ENCODE measurements at regions not wholly inside any gene's neighbourhood (a gene's known extent, or its start where the extent isn't known, plus 50 kb on each side); places are given as distances from the start of the nearest gene placed in this dataset.

- POLR2A ChIA-PET = no interaction called here
- no peak for DNase-seq (ENCODE audit: low read depth, low spot score)
- TF ChIP-seq CTCF (IDR thresholded peaks at IDR 0.05; ENCODE audit: low read depth, low read length) = no peak
- CTCF ChIA-PET = no interaction called here
- no peaks in the 10 kb centered on the region for H3K27me3 ChIP-seq (ENCODE audit: control insufficient read depth, insufficient read depth, low read length)
- H3K27ac ChIP-seq (ENCODE audit: low read depth, low read length) = no peak overlapping the region
- no peak overlapping the region for H3K4me3 ChIP-seq (ENCODE audit: low read depth, low read length)
- no peaks in the 10 kb centered on the region; the same call in 1 of the 2 replicates for H3K9me3 ChIP-seq (ENCODE audit: control insufficient read depth, insufficient read depth, low read length)
Observed at GRCh38 chr5:51731421-51732029, 348.3 kb downstream of the ISL1 start.

GRCh38 chr5:51732304-51732703 lies 349.1 kb downstream of the ISL1 start:
- CTCF ChIA-PET = no interaction called here

GRCh38 chr5:51734677-51735076 lies 351.4 kb downstream of the ISL1 start:
- ChIA-PET POLR2A (no interaction called here), CTCF (no interaction called here)
- Histone ChIP-seq H3K4me3 (ENCODE audit: low read depth, low read length) (no peak overlapping the region), H3K27me3 (ENCODE audit: control insufficient read depth, insufficient read depth, low read length) (no peaks in the 10 kb centered on the region), H3K9me3 (ENCODE audit: control insufficient read depth, insufficient read depth, low read length) (no peaks in the 10 kb centered on the region), H3K27ac (ENCODE audit: low read depth, low read length) (no peak overlapping the region)
- no peak for TF ChIP-seq CTCF (IDR thresholded peaks at IDR 0.05; ENCODE audit: low read depth, low read length)
- no peak for DNase-seq (ENCODE audit: low read depth, low spot score)

More at GRCh38 chr5:51732304-51732703, 349.1 kb downstream of the ISL1 start:
- POLR2A ChIA-PET = no interaction called here
- Histone ChIP-seq H3K27me3 (ENCODE audit: control insufficient read depth, insufficient read depth, low read length) (no peaks in the 10 kb centered on the region), H3K27ac (ENCODE audit: low read depth, low read length) (no peak overlapping the region), H3K4me3 (ENCODE audit: low read depth, low read length) (no peak overlapping the region), H3K9me3 (ENCODE audit: control insufficient read depth, insufficient read depth, low read length) (no peaks in the 10 kb centered on the region)
- TF ChIP-seq CTCF (IDR thresholded peaks at IDR 0.05; ENCODE audit: low read depth, low read length) = no peak
- no peak for DNase-seq (ENCODE audit: low read depth, low spot score)

DNA sequence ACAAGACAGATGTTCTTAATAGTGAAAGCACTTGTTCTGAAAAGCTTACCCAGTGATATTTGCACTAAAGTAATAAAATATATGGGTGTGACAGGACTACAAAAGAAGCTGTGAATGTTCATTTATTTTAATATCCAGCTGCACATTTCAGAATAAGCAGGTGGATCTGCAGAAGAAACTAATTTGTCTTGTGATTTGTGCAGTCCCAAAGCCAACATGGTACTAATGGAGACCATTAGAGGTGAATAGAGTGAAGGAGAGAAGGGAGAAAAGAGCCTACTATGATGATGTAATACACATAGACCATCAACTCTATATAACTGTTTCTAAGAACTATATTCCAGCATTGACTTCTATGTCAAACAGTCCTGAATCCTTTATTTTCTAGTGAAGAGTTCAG lies 362.8 kb downstream of the ISL1 start:
- ChIA-PET CTCF (no interaction called here), POLR2A (no interaction called here)
- TF ChIP-seq CTCF (IDR thresholded peaks at IDR 0.05; ENCODE audit: low read depth, low read length) = no peak
- Histone ChIP-seq H3K9me3 (ENCODE audit: control insufficient read depth, insufficient read depth, low read length) (peaks cover 7% of the 10 kb centered on the region; the same call in 1 of the 2 replicates), H3K27ac (ENCODE audit: low read depth, low read length) (no peak overlapping the region), H3K27me3 (ENCODE audit: control insufficient read depth, insufficient read depth, low read length) (no peaks in the 10 kb centered on the region), H3K4me3 (ENCODE audit: low read depth, low read length) (no peak overlapping the region)
- DNase-seq (ENCODE audit: low read depth, low spot score) = no peak

DNA sequence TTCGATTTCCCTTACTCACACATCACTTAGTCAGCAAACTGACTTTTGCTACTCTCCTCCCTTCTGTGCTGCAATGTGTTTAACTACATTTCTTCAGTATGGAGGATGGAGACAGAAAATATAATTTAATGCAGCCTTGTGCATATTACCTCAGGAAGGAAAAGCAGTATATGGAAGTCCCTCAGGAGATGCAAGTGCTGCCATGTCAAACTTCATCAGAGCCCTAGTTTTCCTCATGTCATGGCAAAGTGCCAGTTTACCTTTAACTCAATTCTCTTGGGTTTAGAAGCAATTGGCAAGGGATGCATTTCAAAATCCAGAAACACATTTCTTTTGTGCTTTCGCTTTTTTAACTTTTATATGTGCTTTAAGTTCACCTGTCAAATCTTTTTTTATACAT lies 365.4 kb downstream of the ISL1 start:
- no peak for TF ChIP-seq CTCF (IDR thresholded peaks at IDR 0.05; ENCODE audit: low read depth, low read length)
- ChIA-PET POLR2A (no interaction called here), CTCF (no interaction called here)
- Histone ChIP-seq H3K27me3 (ENCODE audit: control insufficient read depth, insufficient read depth, low read length) (no peaks in the 10 kb centered on the region), H3K4me3 (ENCODE audit: low read depth, low read length) (no peak overlapping the region), H3K27ac (ENCODE audit: low read depth, low read length) (no peak overlapping the region), H3K9me3 (ENCODE audit: control insufficient read depth, insufficient read depth, low read length) (peaks cover 4% of the 10 kb centered on the region; the same call in 1 of the 2 replicates)
- no peak for DNase-seq (ENCODE audit: low read depth, low spot score)
